Endothelial cell of umbilical vein (primary cell): ENCODE measurements at regions not wholly inside any gene's neighbourhood (a gene's known extent, or its start where the extent isn't known, plus 50 kb on each side); places are given as distances from the start of the nearest gene placed in this dataset.

Source experiments
- BruUV-seq: library from RNA; stranded (reverse); fragments of 400-500 nt; replicated peaks from 2 replicates; lab custom pipeline; 2021; lab: Mats Ljungman, UMichigan
- CTCF ChIA-PET: fragments of 300-600, 350-600 bp; sonication (Branson Sonifier 250); formaldehyde crosslinking; loops from one replicate; lab custom pipeline; 2021; ENCODE audit warnings: antibody characterized with exemption, inconsistent platforms; lab: Charles Lee
- POLR2A ChIA-PET: fragments of 300-600, 350-600 bp; sonication (Branson Sonifier 250); formaldehyde crosslinking; loops from one replicate; lab custom pipeline; 2021; ENCODE audit warnings: antibody characterized with exemption, inconsistent platforms; lab: Charles Lee
- DNase-seq: peaks from one replicate; pipeline ENCODE4 v3.0.0-alpha.2; 2011; ENCODE audit warnings: low read depth, low spot score
- FAIRE-seq: peaks from 2 replicates; lab custom pipeline; 2011; peaks lifted over from hg19 to GRCh38; lab: Jason Lieb, UNC
- H2AFZ ChIP-seq: 2 replicates; pipeline ENCODE4 v1.6.0; 2012; ENCODE audit warnings: low read depth, low read length, control low read depth, inconsistent platforms
- H3K27ac ChIP-seq: 2 replicates; pipeline ENCODE4 v1.5.1; 2011; ENCODE audit warnings: low read depth, mild to moderate bottlenecking, control low read depth, low read length, moderate library complexity; ENCODE audit not compliant: insufficient read depth
- H3K27me3 ChIP-seq, 2 experiments: 2 replicates each; pipeline versions ENCODE4 v1.6.0 to v1.6.1; 2011; ENCODE audit warnings: low read length in 2 of 2, mixed read lengths in 1 of 2; ENCODE audit not compliant: control insufficient read depth in 2 of 2, insufficient read depth in 2 of 2
- H3K36me3 ChIP-seq, 2 experiments: 2 replicates in 1 of 2; 3 replicates in 1 of 2; pipeline ENCODE4 v1.5.1; 2011; ENCODE audit warnings: low read length in 2 of 2, mild to moderate bottlenecking in 1 of 2, moderate library complexity in 1 of 2; ENCODE audit not compliant: control insufficient read depth in 2 of 2, insufficient read depth in 2 of 2; ENCODE audit errors: extremely low read depth in 1 of 2
- H3K4me1 ChIP-seq: 3 replicates; pipeline ENCODE4 v1.5.1; 2011; ENCODE audit warnings: mild to moderate bottlenecking, low read length; ENCODE audit not compliant: control insufficient read depth, insufficient read depth; ENCODE audit errors: extremely low read depth
- H3K4me2 ChIP-seq: 2 replicates; pipeline ENCODE4 v1.6.1; 2011; ENCODE audit warnings: low read length, control low read depth, mixed read lengths; ENCODE audit not compliant: insufficient read depth
- H3K4me3 ChIP-seq, 3 experiments: fragments of 200-600 bp in 1 of 3; sonication (generic), shearing (Covaris generic) in 1 of 3; replicated peaks in 1 of 3; 2 replicates each; pipeline ENCODE4 v1.5.1; 2011 to 2016; ENCODE audit warnings: control low read depth in 3 of 3, low read length in 3 of 3, mild to moderate bottlenecking in 2 of 3, inconsistent platforms in 1 of 3, low read depth in 1 of 3, moderate library complexity in 1 of 3; ENCODE audit not compliant: insufficient read depth in 1 of 3
- H3K79me2 ChIP-seq: 2 replicates; pipeline ENCODE4 v1.6.0; 2012; ENCODE audit warnings: low read length, inconsistent platforms; ENCODE audit not compliant: control insufficient read depth, insufficient read depth
- H3K9ac ChIP-seq: replicated peaks from 2 replicates; pipeline ENCODE3; 2011; ENCODE audit warnings: low read length, control low read depth; ENCODE audit not compliant: insufficient read depth; ENCODE audit errors: extremely low read depth
- H3K9me1 ChIP-seq: replicated peaks from 3 replicates; pipeline ENCODE4 v1.6.0; 2011; ENCODE audit warnings: mild to moderate bottlenecking, low read length; ENCODE audit not compliant: control insufficient read depth, insufficient read depth; ENCODE audit errors: extremely low read depth
- H3K9me3 ChIP-seq: replicated peaks from 2 replicates; pipeline ENCODE4 v1.5.1; 2012; ENCODE audit warnings: low read length, inconsistent platforms; ENCODE audit not compliant: control insufficient read depth, insufficient read depth
- H4K20me1 ChIP-seq: replicated peaks from 2 replicates; pipeline ENCODE3; 2011; ENCODE audit warnings: mild to moderate bottlenecking, low read length; ENCODE audit not compliant: control insufficient read depth, insufficient read depth; ENCODE audit errors: extremely low read depth
- CTCF ChIP-seq, 2 donors: IDR thresholded peaks; 1 replicate in 1 of 2; 2 replicates in 1 of 2; pipeline ENCODE4 v1.5.1; 2011; ENCODE audit warnings: low read length in 2 of 2, mild to moderate bottlenecking in 2 of 2, moderate library complexity in 2 of 2, control low read depth in 1 of 2, inconsistent platforms in 1 of 2, low read depth in 1 of 2; ENCODE audit not compliant: insufficient read depth in 1 of 2; ENCODE audit errors: extremely low read depth in 1 of 2
- EZH2 ChIP-seq: IDR thresholded peaks from 2 replicates; pipeline ENCODE4 v1.6.1; 2012; ENCODE audit warnings: borderline replicate concordance, low read depth, mild to moderate bottlenecking, moderate library complexity, low read length, inconsistent platforms; ENCODE audit not compliant: severe bottlenecking
- FOS ChIP-seq: IDR thresholded peaks from 2 replicates; pipeline ENCODE4 v1.6.1; 2011; ENCODE audit warnings: mild to moderate bottlenecking, low read length, moderate library complexity, borderline replicate concordance; ENCODE audit not compliant: insufficient read depth
- GATA2 ChIP-seq: IDR thresholded peaks from 2 replicates; pipeline ENCODE4 v1.7.0; 2011; ENCODE audit warnings: low read depth, mild to moderate bottlenecking, moderate library complexity, mixed read lengths, low read length; ENCODE audit not compliant: insufficient read length, insufficient read depth
- JUN ChIP-seq: IDR thresholded peaks from 2 replicates; pipeline ENCODE4 v1.6.1; 2011; ENCODE audit warnings: borderline replicate concordance, low read depth; ENCODE audit not compliant: insufficient read length, insufficient read depth
- MAX ChIP-seq: IDR thresholded peaks from 2 replicates; pipeline ENCODE4 v1.6.1; 2011; ENCODE audit not compliant: insufficient read depth, insufficient read length
- MYC ChIP-seq: IDR thresholded peaks from one replicate; pipeline ENCODE4 v1.6.1; 2011; ENCODE audit warnings: mild to moderate bottlenecking, low read depth, low read length
- POLR2A ChIP-seq: IDR thresholded peaks from 2 replicates; pipeline ENCODE4 v1.6.1; 2012; ENCODE audit warnings: low read depth, mild to moderate bottlenecking, control low read depth, low read length
- POLR2AphosphoS5 ChIP-seq: IDR thresholded peaks from 2 replicates; pipeline ENCODE4 v1.6.1; 2012; ENCODE audit warnings: low read depth, mild to moderate bottlenecking, control low read depth, low read length, moderate library complexity; ENCODE audit not compliant: insufficient read depth
- dilution Hi-C: fragments of 300-500 bp; cut with MboI; formaldehyde crosslinking; loops from one replicate; pipeline ENCODE4 v1.15.0; 2019; ENCODE audit warnings: low sequenced_read_pairs; ENCODE audit not compliant: extremely low pct_ligation_motif_present
- intact Hi-C: fragments of 100-400 bp; cut with micrococcal nuclease; formaldehyde crosslinking; loops from one replicate; pipeline ENCODE4 v1.10.0; 2022

- FAIRE-seq: no peak
- dilution Hi-C loops: no loop called here
Measured at GRCh38 chr2:60230037-60230436, 323.4 kb downstream of the BCL11A start.

GRCh38 chr2:60226943-60227342 lies 326.5 kb downstream of the BCL11A start:
- no peak overlapping the region for H3K4me2 ChIP-seq
- no peaks in the 10 kb centered on the region for H3K4me1 ChIP-seq
- no peaks in the 10 kb centered on the region for H3K79me2 ChIP-seq
- ChIA-PET POLR2A (no interaction called here), CTCF (no interaction called here)
- H3K9me3 ChIP-seq: no peaks in the 10 kb centered on the region
- no peak overlapping the region for H3K4me3 ChIP-seq
- no TSS peak for BruUV-seq
- dilution Hi-C loops (no loop called here), intact Hi-C loops (no loop called here)
- H3K9ac ChIP-seq: no peak overlapping the region
- TF ChIP-seq EZH2: no peak
- no peak for TF ChIP-seq POLR2AphosphoS5
- no peak for TF ChIP-seq JUN
- no peak for TF ChIP-seq GATA2
- TF ChIP-seq POLR2A: no peak
- no peak for TF ChIP-seq FOS
- TF ChIP-seq MYC: no peak
- TF ChIP-seq MAX: no peak
- TF ChIP-seq CTCF (IDR thresholded peaks at IDR 0.05; ENCODE audit: extremely low read depth in 1 of 2, insufficient read depth in 1 of 2, low read depth in 1 of 2, low read length in 2 of 2): no peak
- no peaks in the 10 kb centered on the region for H3K27me3 ChIP-seq
- no peaks in the 10 kb centered on the region for H4K20me1 ChIP-seq
- DNase-seq (no peak), FAIRE-seq (no peak)
- no peaks in the 10 kb centered on the region for H3K36me3 ChIP-seq
- H3K9me1 ChIP-seq: no peaks in the 10 kb centered on the region
- no peak overlapping the region for H2AFZ ChIP-seq
- H3K27ac ChIP-seq: no peak overlapping the region

More at GRCh38 chr2:60230037-60230436, 323.4 kb downstream of the BCL11A start:
- H3K4me3 ChIP-seq: no peak overlapping the region
- DNase-seq: no peak
- BruUV-seq: no TSS peak
- no peaks in the 10 kb centered on the region for H3K4me1 ChIP-seq
- H3K9me3 ChIP-seq: peaks cover 7% of the 10 kb centered on the region
- H2AFZ ChIP-seq: no peak overlapping the region
- H3K27me3 ChIP-seq: no peaks in the 10 kb centered on the region
- TF ChIP-seq POLR2A (no peak), MAX (no peak)
- intact Hi-C loops: no loop called here
- ChIA-PET POLR2A (no interaction called here), CTCF (no interaction called here)
- H3K4me2 ChIP-seq: no peak overlapping the region
- H3K79me2 ChIP-seq: no peaks in the 10 kb centered on the region
- no peaks in the 10 kb centered on the region for H3K36me3 ChIP-seq
- H4K20me1 ChIP-seq: no peaks in the 10 kb centered on the region
- no peaks in the 10 kb centered on the region for H3K9me1 ChIP-seq
- H3K9ac ChIP-seq: no peak overlapping the region
- no peak overlapping the region for H3K27ac ChIP-seq
